NCI-H1048 (cell line): ENCODE measurements at regions not wholly inside any gene's neighbourhood (a gene's known extent, or its start where the extent isn't known, plus 50 kb on each side); places are given as distances from the start of the nearest gene placed in this dataset.

Source experiments
- DNase-seq: peaks from one replicate; lab custom pipeline; 2025; lab: John Stamatoyannopoulos, UW

DNA sequence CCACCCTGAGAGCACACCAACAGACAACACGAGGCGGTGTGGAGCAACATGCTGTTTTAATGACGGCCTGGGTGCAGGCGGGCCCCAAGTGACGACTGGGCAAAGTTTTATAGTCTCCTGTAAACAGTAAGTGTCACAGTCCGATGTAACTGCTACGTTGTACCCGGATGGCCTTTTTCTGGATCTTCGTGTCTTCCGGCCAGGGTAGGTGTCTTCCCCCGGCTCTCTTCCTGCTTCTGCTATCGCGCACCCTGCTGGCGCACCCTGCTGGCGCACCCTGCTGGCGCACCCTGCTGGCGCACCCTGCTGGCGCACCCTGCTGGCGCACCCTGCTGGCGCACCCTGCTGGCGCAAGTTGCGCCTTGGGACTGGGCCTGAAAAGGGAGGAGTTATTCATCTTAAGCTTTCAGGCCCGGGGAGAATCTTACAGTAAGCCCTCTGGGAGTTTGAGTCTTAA, 143.0 kb upstream of the TARS1 start:
- no peak for DNase-seq

DNA sequence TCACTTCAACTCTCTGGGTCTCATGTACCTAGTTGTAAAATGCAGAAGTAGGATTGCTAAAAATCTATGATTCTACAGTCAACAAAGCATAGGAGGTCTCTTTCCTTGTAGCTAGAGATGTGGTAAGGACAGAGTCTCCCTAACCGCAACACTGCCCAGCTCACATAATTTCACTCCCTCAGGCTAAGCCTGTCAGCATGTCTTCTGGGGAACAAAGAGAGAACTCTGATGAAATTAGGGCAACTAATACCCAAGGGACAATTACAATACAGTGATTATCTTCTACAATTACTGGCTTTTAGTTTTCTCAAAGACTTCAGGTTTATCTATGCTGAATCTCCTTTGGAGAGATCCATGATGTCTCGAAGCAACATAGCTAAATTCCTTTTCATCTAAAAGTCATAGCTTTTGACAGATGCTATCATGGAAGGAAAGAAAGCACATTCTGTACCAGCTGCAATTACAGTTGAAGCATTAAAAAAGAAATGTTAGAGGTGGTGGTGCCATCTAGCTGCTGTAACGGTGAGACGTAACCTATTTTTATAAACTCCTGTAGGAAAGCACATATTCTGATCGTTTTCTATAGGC, 141.1 kb upstream of the TARS1 start:
- DNase-seq = no peak

DNA sequence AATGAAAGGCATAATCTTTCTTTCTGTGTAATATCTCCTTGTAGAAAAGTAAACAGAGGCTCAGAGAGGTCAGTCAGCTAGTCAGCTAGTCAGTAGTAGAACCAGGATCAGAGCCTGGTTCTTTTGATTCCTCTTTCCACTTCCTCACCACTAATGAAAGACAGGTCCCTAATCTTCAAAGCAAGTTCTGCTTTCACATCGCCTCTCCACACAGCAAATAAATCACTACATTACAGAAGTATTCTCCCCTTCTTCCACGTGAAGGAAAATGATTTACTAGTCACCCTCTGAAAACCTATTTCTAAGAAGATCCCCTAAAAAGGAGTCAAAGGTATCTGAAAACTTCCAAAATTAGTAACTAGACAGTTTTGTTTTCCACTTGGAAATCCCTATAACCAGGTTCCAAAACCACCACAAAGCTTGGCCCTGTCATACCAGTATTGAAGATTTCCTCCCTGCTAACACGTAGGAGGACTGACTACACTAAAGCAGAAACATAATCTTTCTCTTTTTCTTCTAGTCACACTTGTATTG, 140.5 kb upstream of the TARS1 start:
- DNase-seq = no peak

DNA sequence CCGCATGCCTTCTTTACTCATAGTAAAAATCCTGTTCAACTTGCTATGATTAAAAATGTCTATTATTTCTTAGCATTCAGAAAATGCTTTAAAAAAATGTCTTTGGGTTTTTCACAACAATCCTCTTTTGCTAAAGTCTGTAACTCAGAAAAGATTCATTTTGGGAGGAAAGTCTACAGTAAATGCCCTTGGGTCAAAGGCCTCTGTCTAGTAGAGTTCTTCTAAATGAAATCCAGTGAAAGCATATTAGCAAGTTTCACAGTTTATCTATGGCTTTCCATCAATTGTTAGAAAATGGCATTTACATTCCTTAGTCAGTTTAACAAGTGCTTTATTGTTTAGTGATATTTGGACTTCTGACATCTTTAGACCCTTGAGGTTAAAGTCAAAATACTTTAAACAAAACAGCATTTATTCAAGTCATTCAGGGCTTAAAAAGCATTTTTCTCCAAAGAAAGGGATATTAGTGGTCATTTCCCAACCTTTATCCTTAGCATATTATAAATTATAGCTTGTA, 137.1 kb upstream of the TARS1 start:
- no peak for DNase-seq

DNA sequence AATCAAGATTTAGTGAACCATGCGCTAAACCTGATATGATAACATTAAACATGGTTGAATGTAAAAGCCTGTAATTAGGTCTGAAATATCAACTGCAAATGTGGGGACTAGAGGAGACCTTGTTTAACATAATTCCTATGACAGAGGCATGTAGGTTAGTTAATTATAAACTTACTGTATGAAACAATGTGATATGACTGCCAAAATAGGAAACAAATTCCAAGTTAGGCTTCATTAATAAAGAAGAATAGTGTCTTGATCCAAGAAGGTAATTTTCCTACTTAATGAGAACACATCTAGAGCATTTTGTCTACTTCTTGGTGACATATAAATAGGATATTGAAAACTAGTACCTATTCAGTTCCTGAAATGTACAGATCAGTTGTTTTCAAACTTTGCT, 136.2 kb upstream of the TARS1 start:
- no peak for DNase-seq

DNA sequence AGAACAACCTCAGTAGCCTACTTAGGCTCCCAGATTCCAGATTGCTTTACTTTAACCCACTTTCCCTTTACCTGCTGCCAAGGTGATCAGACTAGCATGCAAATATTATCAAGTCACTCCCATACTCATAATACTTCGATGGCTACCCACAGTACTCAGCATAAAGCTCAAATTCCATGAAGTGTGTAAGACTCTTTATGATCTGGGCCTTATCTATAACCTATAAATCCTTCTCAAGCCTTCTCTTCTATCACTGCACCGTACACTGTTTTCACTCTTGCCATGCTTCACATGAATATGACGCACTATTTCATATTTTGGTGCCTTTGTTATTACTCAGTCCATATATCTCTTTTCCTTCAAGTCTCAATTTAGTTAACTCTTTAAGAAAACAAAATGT, 135.2 kb upstream of the TARS1 start:
- no peak for DNase-seq

DNA sequence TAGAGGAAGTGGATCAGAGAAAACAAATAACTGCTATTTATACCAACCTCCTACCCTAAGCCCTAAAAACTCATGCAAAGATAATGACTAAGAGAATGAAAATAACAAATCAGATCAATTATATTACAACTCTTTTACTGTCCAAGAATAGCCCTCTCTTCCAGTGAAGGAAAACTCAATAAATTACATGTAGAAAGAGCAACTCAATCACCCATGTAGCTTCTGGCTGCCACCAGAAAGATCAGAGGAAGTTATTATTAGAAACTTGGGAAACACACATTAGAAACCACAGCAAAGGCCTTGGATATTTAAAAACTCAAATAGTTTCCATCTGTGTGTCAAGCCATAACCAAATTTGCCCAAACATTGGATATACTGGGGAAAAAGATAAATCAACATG, 134.0 kb upstream of the TARS1 start:
- no peak for DNase-seq

DNA sequence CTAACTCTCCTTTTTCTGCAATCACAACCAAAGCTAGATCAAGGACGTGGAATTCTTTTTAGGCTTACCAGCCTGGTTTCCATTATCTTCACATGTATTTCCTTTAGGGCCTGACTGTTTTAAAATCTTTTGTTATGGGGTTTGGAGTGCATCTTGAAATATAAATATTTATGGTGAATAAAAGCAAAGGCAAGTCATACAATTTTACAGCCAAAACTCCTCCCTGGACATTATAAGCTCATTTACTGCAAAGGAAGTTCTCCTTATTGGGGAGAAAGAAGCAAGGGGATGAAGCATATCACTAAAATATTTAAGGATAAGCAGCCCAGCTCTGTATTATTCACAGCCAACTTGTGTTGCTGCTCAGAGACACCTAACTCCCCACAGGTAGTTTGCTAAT, 132.2 kb upstream of the TARS1 start:
- DNase-seq = no peak

DNA sequence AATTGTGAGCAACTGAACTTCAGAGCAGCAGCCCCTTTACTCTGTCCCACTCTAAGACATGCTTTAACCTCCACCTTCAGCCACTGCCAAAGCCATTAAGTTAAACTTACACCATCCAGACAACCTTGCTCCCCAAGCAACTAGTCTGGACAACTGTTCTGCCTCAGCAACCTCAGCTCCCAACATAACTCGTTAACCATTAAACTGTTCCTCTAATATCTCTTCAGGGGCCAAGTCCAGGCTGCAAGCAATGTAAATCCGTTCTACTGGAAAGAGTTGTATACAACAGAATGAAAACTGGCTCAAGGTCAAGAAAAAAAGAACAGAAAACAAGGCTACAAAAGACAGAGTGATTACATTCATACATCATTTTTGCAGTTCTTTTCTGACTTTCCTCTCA, 131.7 kb upstream of the TARS1 start:
- DNase-seq = no peak

DNA sequence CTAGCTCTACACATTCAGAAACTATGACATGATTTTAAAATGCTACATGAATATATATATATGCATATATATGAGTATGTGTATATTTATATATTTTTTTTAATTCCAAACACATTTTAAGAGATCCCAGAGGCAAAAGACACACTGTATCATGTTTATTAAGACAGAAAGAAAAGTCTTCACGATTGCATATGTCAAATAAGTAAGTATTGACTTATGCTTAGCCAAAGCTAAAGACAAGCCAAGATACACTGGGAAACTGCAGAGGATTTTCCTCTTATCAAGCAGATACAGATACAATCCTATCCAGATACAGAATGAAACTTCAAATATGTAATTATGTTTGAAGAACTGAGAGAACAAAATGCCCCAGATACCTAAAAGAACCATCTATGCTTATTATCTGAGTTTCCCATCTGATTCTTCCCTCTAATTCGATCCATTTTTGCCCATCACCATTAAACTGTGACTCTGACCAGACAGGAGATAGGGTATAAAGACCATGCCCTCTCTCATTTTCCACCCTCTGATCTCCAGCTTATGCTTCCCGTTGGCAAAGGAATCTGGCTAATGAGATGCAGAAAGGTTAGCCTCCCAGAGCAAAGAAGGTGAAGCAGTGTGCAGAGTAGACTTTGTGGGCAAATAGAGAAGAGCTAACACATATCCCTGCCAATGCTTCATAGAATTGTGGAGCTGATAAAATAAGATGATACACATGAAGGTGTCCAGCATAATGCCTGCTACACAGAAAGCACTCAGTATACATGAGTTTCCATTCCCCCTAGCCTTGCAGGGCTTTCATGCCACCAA, 131.0 kb upstream of the TARS1 start:
- no peak for DNase-seq

DNA sequence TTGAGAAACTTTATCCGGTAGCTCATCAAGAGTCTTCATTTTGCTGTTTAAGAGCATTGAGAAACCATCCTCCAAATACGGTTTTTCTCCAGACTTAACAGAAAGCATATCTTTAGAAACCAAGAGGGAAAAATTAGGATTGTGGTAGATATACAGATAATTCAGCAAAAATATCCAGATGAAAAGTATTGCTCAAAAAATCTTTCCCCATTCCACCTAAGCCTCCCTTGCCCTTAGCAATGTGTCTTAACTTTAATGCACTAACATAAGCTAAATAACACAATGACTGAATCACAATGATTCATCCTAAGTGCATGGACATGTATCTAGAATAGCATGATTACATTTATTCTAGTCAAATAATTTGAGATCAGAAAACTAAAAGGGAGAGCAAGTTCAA, 130.3 kb upstream of the TARS1 start:
- DNase-seq = no peak

DNA sequence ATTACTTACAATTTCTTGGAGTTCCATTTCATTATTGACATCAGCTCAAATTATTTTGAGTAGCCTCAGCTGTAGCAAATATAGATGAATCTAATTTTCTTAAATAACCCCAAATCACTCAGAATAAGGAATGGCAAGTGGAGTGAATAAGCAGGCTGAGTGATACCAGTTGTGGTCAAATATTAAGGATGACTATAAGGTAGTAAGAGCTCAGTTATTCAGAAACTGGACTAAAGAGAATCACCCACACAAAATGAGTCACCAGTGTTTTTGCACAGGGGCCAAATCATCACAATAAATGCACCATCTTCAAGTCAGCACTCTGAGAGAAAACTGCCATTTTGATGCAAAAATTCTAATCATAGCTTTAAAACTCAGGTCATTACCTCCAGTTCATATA, 128.9 kb upstream of the TARS1 start:
- no peak for DNase-seq

DNA sequence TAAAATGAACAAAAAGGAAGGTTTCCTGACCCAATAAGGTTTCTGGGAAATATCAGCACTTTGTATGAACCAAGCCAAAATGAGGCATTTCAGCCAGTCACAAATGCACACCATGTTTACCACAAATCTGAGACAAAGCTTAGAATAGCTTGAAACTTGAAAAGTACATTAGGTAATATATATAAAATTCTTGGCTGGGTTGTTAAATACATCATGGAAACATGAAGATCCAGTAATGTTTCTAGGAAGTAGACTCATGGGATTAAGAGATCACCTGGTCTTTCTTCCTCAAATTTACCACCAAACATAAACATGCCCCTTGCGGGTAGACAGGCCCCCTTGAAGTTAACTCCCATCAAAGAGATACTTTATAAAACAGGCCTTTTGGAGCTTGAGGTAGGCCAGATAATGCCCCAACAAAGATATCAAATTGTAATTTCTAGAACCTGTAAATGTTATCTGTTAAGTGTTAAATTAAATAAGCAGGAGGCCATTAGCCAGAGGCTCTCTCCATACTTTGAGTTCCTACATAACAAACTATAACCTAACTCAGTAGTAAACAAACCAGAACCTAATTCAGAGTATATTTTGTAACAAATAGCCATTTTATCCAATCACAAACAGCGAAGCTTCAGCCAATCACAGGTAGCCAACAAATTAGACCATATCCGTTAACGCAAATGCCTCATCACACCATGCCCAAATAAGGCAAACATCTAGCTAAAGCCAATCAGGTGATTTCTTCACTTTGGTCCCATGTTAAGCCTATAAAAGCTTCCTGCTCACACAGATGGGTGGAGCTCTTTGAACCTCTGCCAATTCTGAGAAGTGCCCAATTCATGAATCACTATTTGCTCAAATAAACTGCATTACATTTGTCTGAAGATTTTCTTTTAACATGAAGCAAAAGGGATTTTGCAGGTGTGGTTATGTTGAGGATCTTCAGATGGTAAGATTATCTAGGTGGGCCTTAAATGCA, 127.9 kb upstream of the TARS1 start:
- DNase-seq = no peak

DNA sequence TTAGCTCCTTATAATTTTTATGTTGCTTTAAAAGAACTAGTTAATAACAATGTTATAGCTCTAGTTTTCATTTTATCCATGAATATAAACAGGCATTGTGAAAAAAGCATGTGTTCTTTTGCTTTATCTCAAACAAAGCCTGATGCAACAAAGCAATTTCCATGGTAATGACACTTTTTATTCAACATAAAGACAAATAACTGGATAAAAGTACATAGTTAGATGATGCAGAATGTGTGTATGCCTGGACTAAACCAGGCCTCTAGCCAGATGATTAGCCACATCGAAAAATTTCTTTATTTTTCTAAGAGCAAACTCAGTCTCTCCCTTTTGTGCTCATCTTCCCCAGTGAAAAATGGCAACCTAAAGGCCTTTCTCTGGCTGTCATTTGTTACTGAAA, 125.6 kb upstream of the TARS1 start:
- DNase-seq = no peak

DNA sequence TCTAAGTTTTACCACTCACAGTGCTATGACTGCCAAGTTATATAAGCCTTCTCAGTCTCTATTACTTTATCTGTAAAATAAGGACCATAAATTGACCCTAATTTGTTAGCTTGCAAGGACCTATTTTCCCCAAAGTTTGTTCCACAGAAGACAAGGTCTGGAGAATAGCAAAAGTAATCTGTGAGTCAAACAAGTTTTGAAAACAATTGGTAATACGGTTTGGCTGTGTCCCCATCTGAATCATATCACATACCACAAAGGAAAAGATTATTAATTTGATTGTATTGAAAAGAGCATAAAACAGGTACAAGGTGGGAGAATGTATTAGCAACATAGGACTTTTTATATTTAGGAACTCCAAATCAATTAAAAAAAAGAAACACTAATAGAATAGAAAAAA, 124.0 kb upstream of the TARS1 start:
- no peak for DNase-seq

DNA sequence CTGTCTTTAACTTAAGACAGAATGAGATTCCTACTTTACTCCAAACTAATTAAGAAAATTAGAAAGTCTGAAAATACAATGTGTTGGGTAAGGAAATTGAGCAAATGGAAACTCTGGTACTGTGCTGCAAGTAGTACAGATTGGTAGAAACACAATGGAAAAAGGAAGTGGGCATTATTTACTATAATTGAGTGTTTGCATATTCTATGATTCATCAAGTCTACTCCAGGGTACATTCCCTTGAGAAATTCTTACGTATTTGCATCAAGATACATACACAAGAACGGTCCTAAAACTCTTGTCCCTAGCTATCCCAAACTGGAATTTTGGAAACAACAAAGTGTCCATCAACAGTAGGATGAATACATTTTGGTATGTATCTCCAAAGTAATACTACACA, 123.5 kb upstream of the TARS1 start:
- no peak for DNase-seq

DNA sequence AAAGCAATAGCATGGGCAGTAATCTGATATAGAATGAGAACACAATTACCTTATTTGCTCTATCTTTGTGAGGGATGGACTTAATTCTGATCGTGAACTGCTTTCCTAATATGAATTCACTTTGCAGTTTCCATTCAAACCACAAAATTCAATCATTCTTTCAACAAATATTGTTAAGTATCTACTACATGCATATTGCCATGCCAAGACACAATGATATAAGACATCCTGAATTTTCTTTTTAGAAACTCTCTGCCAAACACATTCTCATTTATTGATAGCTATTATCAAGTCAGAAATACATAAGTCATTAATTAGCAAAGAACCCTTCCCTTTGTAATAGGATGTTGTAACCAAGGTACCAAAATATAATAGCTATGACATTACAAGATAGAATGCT, 121.6 kb upstream of the TARS1 start:
- DNase-seq = no peak

DNA sequence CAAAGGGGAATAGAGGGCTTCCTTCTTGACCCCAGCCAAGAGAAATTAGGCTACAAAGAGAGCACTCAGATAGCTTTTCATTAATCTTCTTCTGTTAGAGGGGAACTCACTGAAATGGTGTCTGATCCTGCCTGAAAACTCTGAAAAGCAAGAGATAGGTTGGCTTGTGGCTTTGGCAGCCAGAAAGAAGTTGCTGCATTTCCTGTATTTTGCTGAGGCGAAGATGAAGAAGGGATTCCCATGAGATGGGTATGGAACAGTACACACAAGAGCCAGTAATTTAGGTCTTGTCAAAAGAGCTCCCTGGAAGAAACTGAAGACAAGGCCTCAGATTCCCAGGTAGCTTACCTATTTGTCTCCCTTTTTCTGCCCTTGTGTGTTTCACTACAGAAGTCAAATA, 120.9 kb upstream of the TARS1 start:
- no peak for DNase-seq

DNA sequence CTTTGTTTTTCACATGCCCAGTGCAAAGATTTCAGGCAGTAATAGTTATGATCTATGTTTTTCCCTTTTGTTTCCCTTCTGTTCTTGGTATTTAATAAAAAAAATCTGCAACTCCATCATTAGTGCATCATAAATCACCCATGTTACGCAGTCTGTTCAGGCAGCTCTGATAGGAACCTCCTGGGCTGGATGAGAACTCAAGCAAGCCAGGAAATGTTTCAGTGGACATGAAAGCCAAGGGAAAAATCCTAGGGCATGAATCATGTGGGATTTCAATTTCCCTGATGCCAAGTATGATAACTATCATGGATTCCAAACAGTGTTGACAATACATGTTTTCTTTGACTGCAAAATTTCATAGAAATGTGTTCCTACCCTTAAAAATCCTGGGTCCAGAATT, 119.7 kb upstream of the TARS1 start:
- no peak for DNase-seq

DNA sequence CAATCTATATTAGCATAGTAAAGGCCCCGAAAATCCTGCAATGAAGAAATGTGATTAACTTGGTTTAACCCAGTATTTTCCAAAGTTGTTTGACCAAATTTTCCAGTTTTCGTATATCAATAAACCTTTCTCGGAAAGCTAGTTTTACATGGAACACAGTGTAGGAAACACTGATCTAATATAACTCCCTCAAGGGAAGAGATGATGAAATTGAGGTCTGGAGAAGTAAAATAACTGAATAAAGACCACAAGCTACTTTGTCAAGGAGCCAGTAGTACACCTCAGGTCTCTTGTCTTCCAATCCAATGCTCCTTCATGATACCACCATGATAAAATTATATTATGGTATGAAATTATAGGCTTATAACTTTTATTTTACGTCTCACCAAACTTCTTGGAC, 118.1 kb upstream of the TARS1 start:
- DNase-seq = no peak

DNA sequence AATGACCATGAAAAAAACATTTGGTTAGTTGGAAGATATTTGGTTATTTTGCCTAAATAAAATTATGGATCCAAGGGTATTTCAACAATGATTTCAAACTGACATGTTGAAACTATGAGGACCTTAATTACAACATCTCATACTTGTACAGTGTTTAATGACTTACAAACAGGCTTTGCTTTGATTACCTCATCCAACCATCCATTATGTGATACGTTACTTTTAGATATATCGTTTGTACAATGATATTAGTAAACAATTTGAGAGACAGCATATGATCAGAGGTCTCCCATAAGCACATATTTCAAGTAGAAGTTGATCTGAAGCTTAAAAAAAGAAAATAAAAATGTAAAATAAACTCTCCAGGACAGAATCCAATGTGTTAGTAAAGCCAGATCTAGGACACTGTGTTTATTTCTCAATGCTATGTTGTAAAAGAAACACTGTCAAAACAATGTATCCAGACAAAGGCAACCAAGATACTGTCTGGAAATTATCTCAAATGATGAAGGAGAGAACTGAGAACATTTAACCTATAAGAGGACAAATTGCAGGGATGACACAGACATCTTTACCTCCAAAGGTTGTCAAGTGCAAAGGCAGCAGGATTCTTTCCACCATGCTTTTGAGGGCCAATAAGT, 116.0 kb upstream of the TARS1 start:
- DNase-seq = no peak

DNA sequence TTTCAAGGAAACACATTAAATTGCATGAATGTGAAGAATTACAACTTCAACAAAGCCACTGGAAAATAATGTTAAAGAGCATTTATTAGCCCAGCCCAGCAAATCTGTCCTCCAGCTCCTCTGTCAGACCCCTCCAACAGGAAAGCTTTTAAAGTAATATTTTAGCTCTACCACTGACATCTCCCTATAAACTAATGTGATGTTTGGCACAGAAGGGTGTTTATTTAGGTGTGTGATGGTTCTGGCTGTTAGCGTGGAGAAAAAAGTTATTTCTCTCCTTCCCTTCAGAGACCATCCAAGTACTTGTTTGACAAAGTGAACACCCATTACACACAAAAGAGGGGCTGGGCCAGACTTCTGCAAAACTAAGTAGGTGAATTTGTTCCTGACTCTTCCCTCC, 111.9 kb upstream of the TARS1 start:
- DNase-seq = no peak
